Sigmoid colon (tissue), 4 donors: ENCODE measurements at regions not wholly inside any gene's neighbourhood (a gene's known extent, or its start where the extent isn't known, plus 50 kb on each side); places are given as distances from the start of the nearest gene placed in this dataset.

Source experiments
- CTCF ChIP-seq, 4 experiments: fragments of 450-650 bp in 3 of 4; fragments of 200-600 bp in 1 of 4; IDR thresholded peaks; one replicate each; pipeline ENCODE4 v1.5.1; 2016 to 2019; ENCODE audit warnings: antibody characterized with exemption in 4 of 4, mild to moderate bottlenecking in 3 of 4, moderate library complexity in 2 of 4
- EP300 ChIP-seq, 4 donors: sonication (generic); formaldehyde crosslinking; IDR thresholded peaks; one replicate each; pipeline ENCODE4 v1.6.1; 2017; ENCODE audit warnings: antibody characterized with exemption in 4 of 4
- POLR2A ChIP-seq, 2 donors: fragments of 450-650 bp; IDR thresholded peaks; one replicate each; pipeline ENCODE4 v1.6.1; 2016; ENCODE audit warnings: antibody characterized with exemption in 2 of 2, mild to moderate bottlenecking in 2 of 2, moderate library complexity in 2 of 2
- POLR2AphosphoS5 ChIP-seq, 4 donors: sonication (generic); formaldehyde crosslinking; IDR thresholded peaks; one replicate each; pipeline ENCODE4 v1.6.1; 2017; ENCODE audit warnings: antibody characterized with exemption in 4 of 4

GRCh38 chr15:68493629-68494028 lies 61.7 kb upstream of the ITGA11 start:
- TF ChIP-seq CTCF (IDR thresholded peaks at IDR 0.05) (no peak), POLR2AphosphoS5 (IDR thresholded peaks at IDR 0.05) (no peak), EP300 (IDR thresholded peaks at IDR 0.05) (no peak), POLR2A (IDR thresholded peaks at IDR 0.05) (no peak)
